ENCODE measurements at regions not wholly inside any gene's neighbourhood (a gene's known extent, or its start where the extent isn't known, plus 50 kb on each side); places are given as distances from the start of the nearest gene placed in this dataset.

GRCh38 chr7:35487402-35487801 is 207.5 kb downstream of the HERPUD2 start:
- no peak overlapping the region for H3K9ac ChIP-seq (ENCODE audit: low read length)
- H3K27ac ChIP-seq (ENCODE audit: low read depth, low read length) = no peak overlapping the region
- H3K4me1 ChIP-seq (ENCODE audit: control insufficient read depth, insufficient read depth, low read length) = no peaks in the 10 kb centered on the region
- no peaks in the 10 kb centered on the region for H3K27me3 ChIP-seq (ENCODE audit: control insufficient read depth, insufficient read depth, low read length)
- no peaks in the 10 kb centered on the region for H3K36me3 ChIP-seq (ENCODE audit: control insufficient read depth, insufficient read depth, low read length)
- H3K4me3 ChIP-seq (ENCODE audit: low read length) = no peak overlapping the region

- H3K27ac ChIP-seq (ENCODE audit: low read depth, low read length) = no peak overlapping the region
- no peak overlapping the region for H3K4me3 ChIP-seq (ENCODE audit: low read length)
- no peaks in the 10 kb centered on the region for H3K36me3 ChIP-seq (ENCODE audit: control insufficient read depth, insufficient read depth, low read length)
- H3K4me1 ChIP-seq (ENCODE audit: control insufficient read depth, insufficient read depth, low read length) = no peaks in the 10 kb centered on the region
- no peaks in the 10 kb centered on the region for H3K27me3 ChIP-seq (ENCODE audit: control insufficient read depth, insufficient read depth, low read length)
- no peak overlapping the region for H3K9ac ChIP-seq (ENCODE audit: low read length)
These were observed 209.5 kb downstream of the HERPUD2 start for GRCh38 chr7:35485436-35485835.

- Histone ChIP-seq H3K4me1 (ENCODE audit: control insufficient read depth, insufficient read depth, low read length) (no peaks in the 10 kb centered on the region), H3K27ac (ENCODE audit: low read depth, low read length) (no peak overlapping the region), H3K36me3 (ENCODE audit: control insufficient read depth, insufficient read depth, low read length) (no peaks in the 10 kb centered on the region), H3K9ac (ENCODE audit: low read length) (no peak overlapping the region), H3K4me3 (ENCODE audit: low read length) (no peak overlapping the region), H3K27me3 (ENCODE audit: control insufficient read depth, insufficient read depth, low read length) (no peaks in the 10 kb centered on the region)
These were observed 211.4 kb downstream of the HERPUD2 start for GRCh38 chr7:35483568-35483967.

DNA sequence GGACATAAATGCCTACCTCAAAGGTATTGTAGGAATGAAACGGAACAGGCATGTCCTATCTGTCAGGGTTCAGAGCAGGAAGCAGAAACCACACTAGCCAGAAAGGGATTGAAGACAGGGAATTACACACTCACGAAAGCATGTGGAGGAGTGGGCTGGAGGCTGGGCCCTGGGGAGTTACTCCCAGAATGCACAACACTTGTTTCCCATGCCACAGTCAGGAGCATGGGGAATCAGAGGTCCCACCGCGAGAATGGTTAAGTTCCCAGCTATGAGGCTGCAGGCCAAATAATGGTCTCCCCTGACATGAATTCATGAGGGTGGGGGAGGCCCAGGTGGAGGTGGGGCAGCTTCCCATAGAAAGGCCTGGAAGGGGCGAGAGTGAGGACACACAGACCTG is 212.7 kb downstream of the HERPUD2 start:
- no peaks in the 10 kb centered on the region for H3K36me3 ChIP-seq (ENCODE audit: control insufficient read depth, insufficient read depth, low read length)
- H3K27ac ChIP-seq (ENCODE audit: low read depth, low read length) = no peak overlapping the region
- no peak overlapping the region for H3K9ac ChIP-seq (ENCODE audit: low read length)
- no peaks in the 10 kb centered on the region for H3K4me1 ChIP-seq (ENCODE audit: control insufficient read depth, insufficient read depth, low read length)
- H3K27me3 ChIP-seq (ENCODE audit: control insufficient read depth, insufficient read depth, low read length) = no peaks in the 10 kb centered on the region
- no peak overlapping the region for H3K4me3 ChIP-seq (ENCODE audit: low read length)

DNA sequence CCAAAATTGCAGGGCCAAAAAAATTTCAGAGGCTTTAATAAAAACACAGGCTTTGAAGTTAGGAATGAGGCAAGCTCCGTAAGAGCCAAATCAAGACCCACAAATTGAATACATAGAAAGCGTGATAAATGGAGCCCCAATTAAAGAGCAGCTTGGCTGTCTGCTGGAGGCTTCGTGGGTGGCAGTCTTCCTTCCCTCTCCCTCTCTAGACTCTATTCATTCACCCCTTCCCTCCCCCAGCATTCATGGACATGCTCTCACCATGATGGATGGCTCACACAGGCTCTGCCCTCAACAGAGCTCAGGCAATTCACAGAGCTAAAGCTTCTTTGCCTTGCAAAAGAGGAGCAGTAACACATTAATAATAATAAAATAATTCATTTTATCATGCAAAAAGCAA is 214.1 kb downstream of the HERPUD2 start:
- H3K36me3 ChIP-seq (ENCODE audit: control insufficient read depth, insufficient read depth, low read length) = no peaks in the 10 kb centered on the region
- H3K27ac ChIP-seq (ENCODE audit: low read depth, low read length) = no peak overlapping the region
- H3K27me3 ChIP-seq (ENCODE audit: control insufficient read depth, insufficient read depth, low read length) = no peaks in the 10 kb centered on the region
- H3K4me1 ChIP-seq (ENCODE audit: control insufficient read depth, insufficient read depth, low read length) = no peaks in the 10 kb centered on the region
- H3K4me3 ChIP-seq (ENCODE audit: low read length) = no peak overlapping the region
- H3K9ac ChIP-seq (ENCODE audit: low read length) = no peak overlapping the region

DNA sequence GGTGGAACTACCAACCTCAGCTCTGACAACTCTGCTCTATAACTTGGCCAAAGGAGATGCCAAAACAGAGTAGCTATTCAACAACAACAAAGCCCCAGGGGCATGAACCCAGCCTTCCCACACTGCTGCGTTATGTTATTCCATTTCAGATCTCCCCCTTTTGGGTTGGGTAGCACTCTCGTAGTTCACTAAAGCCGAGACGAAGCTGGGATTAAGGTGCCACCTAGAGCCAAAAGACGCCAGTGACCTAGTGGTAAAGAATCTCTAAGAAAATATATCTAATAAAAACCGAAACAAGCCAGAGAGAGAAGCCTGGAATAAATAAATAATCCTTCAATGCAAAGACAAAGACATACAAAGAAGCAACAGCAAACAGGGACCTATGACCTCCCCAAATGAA is 217.3 kb downstream of the HERPUD2 start:
- Histone ChIP-seq H3K9ac (ENCODE audit: low read length) (no peak overlapping the region), H3K36me3 (ENCODE audit: control insufficient read depth, insufficient read depth, low read length) (no peaks in the 10 kb centered on the region), H3K27ac (ENCODE audit: low read depth, low read length) (no peak overlapping the region), H3K27me3 (ENCODE audit: control insufficient read depth, insufficient read depth, low read length) (no peaks in the 10 kb centered on the region), H3K4me3 (ENCODE audit: low read length) (no peak overlapping the region), H3K4me1 (ENCODE audit: control insufficient read depth, insufficient read depth, low read length) (no peaks in the 10 kb centered on the region)

- H3K4me1 ChIP-seq (ENCODE audit: control insufficient read depth, insufficient read depth, low read length) = no peaks in the 10 kb centered on the region
- no peaks in the 10 kb centered on the region for H3K36me3 ChIP-seq (ENCODE audit: control insufficient read depth, insufficient read depth, low read length)
- no peak overlapping the region for H3K27ac ChIP-seq (ENCODE audit: low read depth, low read length)
- no peak overlapping the region for H3K4me3 ChIP-seq (ENCODE audit: low read length)
- no peak overlapping the region for H3K9ac ChIP-seq (ENCODE audit: low read length)
- H3K27me3 ChIP-seq (ENCODE audit: control insufficient read depth, insufficient read depth, low read length) = no peaks in the 10 kb centered on the region
These were observed 220.2 kb upstream of the TBX20 start for GRCh38 chr7:35474100-35474499.

DNA sequence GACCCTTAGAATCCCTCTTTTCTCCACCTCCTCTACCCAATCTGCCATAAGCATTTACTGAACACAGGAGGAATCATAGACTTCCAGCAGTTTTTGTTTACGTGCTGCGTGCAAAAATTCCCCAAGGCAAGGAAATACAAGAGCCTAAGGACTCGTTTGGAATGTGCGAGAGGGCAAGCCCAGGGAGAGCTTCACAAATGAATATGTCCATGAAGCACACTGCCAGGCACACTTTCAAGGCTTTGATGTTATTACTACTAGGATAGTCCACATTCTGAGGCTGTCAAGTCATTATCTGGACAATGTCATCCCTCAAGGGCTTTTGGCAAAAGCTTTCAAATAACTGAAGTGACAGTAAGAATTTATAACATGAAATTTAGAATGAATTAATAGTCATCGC is 214.7 kb upstream of the TBX20 start:
- H3K4me3 ChIP-seq (ENCODE audit: low read length) = no peak overlapping the region
- no peaks in the 10 kb centered on the region for H3K27me3 ChIP-seq (ENCODE audit: control insufficient read depth, insufficient read depth, low read length)
- no peak overlapping the region for H3K9ac ChIP-seq (ENCODE audit: low read length)
- no peaks in the 10 kb centered on the region for H3K36me3 ChIP-seq (ENCODE audit: control insufficient read depth, insufficient read depth, low read length)
- H3K27ac ChIP-seq (ENCODE audit: low read depth, low read length) = no peak overlapping the region
- no peaks in the 10 kb centered on the region for H3K4me1 ChIP-seq (ENCODE audit: control insufficient read depth, insufficient read depth, low read length)

GRCh38 chr7:35467456-35467978 is 213.6 kb upstream of the TBX20 start:
- no peaks in the 10 kb centered on the region for H3K4me1 ChIP-seq (ENCODE audit: control insufficient read depth, insufficient read depth, low read length)
- H3K4me3 ChIP-seq (ENCODE audit: low read length) = no peak overlapping the region
- no peaks in the 10 kb centered on the region for H3K36me3 ChIP-seq (ENCODE audit: control insufficient read depth, insufficient read depth, low read length)
- H3K27me3 ChIP-seq (ENCODE audit: control insufficient read depth, insufficient read depth, low read length) = no peaks in the 10 kb centered on the region
- no peak overlapping the region for H3K9ac ChIP-seq (ENCODE audit: low read length)
- no peak overlapping the region for H3K27ac ChIP-seq (ENCODE audit: low read depth, low read length)

DNA sequence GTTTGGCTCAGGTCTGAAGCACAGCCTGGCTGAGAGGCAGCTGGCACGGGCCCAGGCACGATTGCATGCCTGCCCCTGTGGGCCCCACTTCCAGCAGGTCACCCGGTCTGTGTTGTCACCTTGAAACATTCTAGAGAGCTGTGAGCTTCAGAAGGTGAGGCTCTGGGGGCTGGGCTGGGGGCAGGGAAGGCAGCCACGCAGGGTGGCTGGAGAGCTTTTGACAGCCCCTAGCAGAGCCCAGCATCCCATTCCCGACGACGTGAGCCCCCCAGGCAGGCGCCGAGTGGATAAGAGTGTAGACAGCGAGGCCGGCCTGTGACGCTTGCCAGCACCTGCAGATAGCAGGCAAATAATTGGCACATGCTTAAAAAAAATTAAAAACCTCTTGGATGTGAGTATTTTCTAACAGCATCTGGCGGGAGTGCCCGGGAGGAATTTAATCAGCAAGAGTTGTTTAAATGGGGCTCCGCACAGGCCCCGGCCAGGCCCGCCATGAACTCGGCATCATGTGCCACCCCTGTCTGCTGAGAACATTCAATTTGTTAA is 212.0 kb upstream of the TBX20 start:
- Histone ChIP-seq H3K4me1 (ENCODE audit: control insufficient read depth, insufficient read depth, low read length) (no peaks in the 10 kb centered on the region), H3K27me3 (ENCODE audit: control insufficient read depth, insufficient read depth, low read length) (no peaks in the 10 kb centered on the region), H3K27ac (ENCODE audit: low read depth, low read length) (no peak overlapping the region), H3K4me3 (ENCODE audit: low read length) (no peak overlapping the region), H3K36me3 (ENCODE audit: control insufficient read depth, insufficient read depth, low read length) (no peaks in the 10 kb centered on the region), H3K9ac (ENCODE audit: low read length) (no peak overlapping the region)

DNA sequence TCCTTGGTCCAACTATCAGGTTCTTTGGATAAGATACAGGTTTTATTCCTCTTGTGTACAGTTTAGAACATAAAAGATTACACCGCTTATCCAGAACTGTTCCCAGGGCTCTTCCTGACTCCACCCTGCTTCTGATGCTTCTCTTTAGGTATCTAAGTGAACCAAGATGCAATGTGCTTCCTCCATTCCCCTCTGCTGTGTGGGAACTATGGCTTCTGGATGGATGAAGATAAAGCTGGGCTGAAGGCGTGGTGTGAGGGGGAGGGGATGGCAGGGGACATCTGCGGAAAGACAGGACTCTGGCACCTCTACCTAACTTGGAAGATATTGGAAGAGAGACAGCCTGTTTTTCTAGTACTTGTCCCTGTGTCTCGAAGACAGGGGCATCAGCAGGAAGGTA is 209.9 kb upstream of the TBX20 start:
- no peaks in the 10 kb centered on the region for H3K4me1 ChIP-seq (ENCODE audit: control insufficient read depth, insufficient read depth, low read length)
- no peak overlapping the region for H3K4me3 ChIP-seq (ENCODE audit: low read length)
- H3K27me3 ChIP-seq (ENCODE audit: control insufficient read depth, insufficient read depth, low read length) = no peaks in the 10 kb centered on the region
- no peak overlapping the region for H3K27ac ChIP-seq (ENCODE audit: low read depth, low read length)
- H3K9ac ChIP-seq (ENCODE audit: low read length) = no peak overlapping the region
- no peaks in the 10 kb centered on the region for H3K36me3 ChIP-seq (ENCODE audit: control insufficient read depth, insufficient read depth, low read length)

DNA sequence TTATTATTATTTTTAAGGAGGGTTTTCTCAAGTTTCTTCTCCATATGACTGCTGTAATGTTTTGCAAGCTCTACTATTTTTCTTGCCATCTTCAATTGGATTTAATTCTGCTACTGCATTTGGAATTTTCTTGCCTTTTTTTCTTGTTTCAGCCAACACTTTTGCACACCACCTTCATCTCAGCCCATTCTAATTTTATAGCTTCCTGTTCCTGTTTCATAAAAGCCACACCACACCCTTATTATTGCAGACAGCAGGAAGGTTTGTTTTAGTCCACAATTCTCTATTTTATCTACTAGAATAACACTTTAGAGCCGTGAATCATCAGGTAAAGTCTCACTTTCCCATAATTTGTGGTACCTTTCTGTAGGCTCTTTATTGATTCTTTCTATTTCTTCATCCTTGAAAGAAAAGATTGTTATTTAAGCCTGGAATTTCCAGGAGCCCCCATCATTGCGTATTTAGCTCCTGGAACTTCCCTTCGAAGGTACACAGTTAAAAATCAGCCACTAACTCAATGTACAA is 209.3 kb upstream of the TBX20 start:
- Histone ChIP-seq H3K9ac (ENCODE audit: low read length) (no peak overlapping the region), H3K4me3 (ENCODE audit: low read length) (no peak overlapping the region), H3K27ac (ENCODE audit: low read depth, low read length) (no peak overlapping the region), H3K36me3 (ENCODE audit: control insufficient read depth, insufficient read depth, low read length) (no peaks in the 10 kb centered on the region), H3K27me3 (ENCODE audit: control insufficient read depth, insufficient read depth, low read length) (no peaks in the 10 kb centered on the region), H3K4me1 (ENCODE audit: control insufficient read depth, insufficient read depth, low read length) (no peaks in the 10 kb centered on the region)

- no peaks in the 10 kb centered on the region for H3K4me1 ChIP-seq (ENCODE audit: control insufficient read depth, insufficient read depth, low read length)
- no peak overlapping the region for H3K9ac ChIP-seq (ENCODE audit: low read length)
- H3K36me3 ChIP-seq (ENCODE audit: control insufficient read depth, insufficient read depth, low read length) = no peaks in the 10 kb centered on the region
- H3K4me3 ChIP-seq (ENCODE audit: low read length) = no peak overlapping the region
- no peaks in the 10 kb centered on the region for H3K27me3 ChIP-seq (ENCODE audit: control insufficient read depth, insufficient read depth, low read length)
- H3K27ac ChIP-seq (ENCODE audit: low read depth, low read length) = no peak overlapping the region
These were observed 200.9 kb upstream of the TBX20 start for GRCh38 chr7:35454575-35455385.
